Activated CD4-positive, alpha-beta T cell treated with anti-CD3 and anti-CD28 coated beads, Interleukin-2, Interleukin-4, amounts not matched to agents 100 ng/mL and 50 ng/mL, durations not matched to agents 16 hours and 8 hours (primary cell): ENCODE measurements at regions not wholly inside any gene's neighbourhood (a gene's known extent, or its start where the extent isn't known, plus 50 kb on each side); places are given as distances from the start of the nearest gene placed in this dataset.

Experiments
- DNase-seq: peaks from one replicate; pipeline ENCODE4 v3.0.0-alpha.2; 2020; ENCODE audit warnings: low spot score

DNA sequence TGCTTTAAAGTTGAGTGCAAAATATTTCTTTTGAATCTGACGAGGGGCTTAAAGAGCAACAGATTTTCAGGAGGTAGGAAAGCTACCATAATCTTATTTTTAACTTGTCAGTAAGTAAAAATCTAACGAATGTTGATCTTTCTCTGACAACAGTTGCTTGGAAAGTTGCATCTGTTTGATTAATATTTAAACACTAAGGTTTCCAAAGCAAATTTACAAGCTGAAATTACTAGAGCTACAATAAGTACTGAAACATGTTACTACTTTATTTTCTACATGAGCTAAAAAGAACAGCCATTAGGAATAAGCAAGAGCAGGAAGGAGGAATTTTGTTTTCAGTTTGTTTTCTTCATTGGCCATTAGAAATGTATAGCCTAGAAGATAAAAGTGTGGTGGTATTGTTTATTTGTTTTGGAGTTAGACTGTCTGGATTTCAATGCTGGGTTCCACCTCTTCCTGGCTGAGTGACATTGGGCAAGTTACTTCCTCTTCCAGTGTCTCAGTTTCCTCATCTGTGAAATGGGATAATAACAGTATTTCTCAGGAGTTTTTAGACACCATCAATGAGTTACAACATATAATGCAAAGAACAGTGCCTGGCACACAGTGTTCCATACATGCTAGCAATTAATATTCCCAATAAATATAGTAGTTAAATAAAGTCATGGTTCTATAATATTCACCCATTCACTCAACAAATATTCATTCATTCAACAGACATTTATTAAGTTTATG is 87.9 kb upstream of the FLRT2 start:
- DNase-seq = no peak

DNA sequence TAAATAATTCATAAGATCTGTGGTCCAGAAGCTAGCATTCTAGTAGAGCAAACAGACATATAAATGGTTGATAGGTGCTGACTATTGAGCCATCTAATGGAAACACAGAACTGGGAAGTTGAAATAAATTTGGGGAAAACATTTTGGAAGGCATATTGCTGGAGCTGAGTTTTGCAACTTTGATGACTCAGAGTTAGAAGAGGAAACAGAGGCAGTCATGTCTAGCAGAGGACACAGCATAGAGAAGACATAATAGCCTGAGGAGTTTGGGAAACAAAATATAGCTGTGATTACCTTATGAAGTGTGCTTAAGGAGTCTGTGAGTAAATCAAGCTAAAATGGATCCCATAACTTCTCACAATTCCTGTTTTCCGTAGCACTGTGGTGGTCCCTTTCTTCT is 86.9 kb upstream of the FLRT2 start:
- no peak for DNase-seq

DNA sequence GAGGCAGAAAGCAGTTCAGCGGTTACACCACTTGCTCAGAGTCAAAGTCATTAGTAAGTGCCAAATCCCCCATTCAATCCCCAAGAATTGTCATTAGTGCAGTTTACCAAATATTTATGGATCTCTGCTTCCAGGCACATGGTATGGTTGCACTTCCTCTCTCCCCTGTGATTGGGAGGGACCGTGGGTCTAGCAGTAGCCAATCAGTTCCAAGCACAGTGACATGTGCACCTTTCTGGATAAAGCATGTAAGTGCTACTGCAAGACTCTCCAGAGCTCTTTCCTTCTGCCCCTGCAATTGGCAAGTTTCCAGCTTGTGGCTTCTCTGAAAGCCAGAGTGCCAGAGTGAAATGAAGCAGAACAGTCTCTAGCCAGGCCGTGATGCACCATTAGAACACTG is 85.3 kb upstream of the FLRT2 start:
- no peak for DNase-seq

DNA sequence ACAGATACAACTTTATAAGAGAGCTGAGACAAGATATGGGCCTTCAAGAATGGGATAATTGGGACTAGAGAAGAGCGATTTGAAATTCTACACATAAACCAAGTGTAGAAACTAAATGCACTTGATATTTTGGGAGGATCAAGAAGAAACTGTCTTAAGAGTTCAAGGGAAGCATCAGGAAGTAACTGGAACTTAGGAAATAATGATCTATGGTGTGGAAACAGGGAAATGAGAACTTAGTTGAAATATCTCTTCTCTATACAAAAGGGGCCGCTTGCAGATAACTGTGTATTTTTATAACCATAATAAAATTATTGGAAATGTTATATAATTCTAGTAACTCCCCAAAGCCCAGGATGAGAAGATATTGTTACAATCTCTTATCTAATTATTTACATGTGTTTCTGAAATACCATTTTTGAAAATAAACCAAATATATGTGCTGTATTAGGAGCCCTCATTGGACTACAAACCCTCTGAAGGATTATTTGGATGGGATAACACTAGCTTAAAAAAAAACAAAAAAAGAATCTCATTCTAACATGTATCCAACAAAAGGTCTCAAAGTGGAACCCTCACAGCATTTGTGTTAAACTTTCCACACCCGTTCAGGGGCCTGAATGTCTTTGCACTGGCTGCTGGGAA is 84.7 kb upstream of the FLRT2 start:
- DNase-seq = no peak

DNA sequence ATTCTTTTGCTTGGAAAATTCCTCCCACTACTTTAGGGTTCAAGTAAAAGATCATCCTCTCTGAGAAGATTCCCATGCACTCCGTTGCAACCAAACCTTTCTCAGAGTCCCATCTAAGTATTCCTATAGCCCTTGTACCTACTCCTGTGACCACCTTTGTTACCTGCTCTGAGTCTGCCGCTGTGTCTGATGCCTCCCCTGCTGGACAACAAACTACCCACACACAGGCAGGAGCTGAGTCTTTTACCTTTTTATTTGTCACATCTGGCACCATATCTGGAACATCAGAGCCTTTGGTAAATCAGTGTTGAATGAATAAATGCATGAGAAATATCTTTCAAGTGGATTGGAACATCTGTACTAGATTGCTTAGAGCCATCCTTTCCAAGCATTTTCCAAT is 82.1 kb upstream of the FLRT2 start:
- DNase-seq = no peak

DNA sequence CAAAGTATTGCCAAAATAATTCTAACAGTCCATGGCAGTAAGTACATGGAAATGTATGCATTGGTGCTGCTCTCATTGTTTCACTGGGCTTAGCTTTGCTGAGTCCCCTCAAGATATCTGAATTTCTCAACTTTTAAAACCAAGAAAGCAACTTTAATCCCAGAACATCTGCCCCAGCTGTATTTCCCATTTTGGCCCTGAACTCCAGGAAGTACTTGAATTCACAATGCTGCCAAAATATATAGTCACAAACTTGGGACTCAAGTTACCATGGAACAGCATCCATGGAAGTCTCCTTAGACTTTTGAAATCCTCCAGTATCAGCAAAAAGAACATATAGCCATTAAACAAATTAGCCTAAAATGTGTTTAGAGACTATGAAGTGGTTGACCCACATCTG is 78.5 kb upstream of the FLRT2 start:
- no peak for DNase-seq

DNA sequence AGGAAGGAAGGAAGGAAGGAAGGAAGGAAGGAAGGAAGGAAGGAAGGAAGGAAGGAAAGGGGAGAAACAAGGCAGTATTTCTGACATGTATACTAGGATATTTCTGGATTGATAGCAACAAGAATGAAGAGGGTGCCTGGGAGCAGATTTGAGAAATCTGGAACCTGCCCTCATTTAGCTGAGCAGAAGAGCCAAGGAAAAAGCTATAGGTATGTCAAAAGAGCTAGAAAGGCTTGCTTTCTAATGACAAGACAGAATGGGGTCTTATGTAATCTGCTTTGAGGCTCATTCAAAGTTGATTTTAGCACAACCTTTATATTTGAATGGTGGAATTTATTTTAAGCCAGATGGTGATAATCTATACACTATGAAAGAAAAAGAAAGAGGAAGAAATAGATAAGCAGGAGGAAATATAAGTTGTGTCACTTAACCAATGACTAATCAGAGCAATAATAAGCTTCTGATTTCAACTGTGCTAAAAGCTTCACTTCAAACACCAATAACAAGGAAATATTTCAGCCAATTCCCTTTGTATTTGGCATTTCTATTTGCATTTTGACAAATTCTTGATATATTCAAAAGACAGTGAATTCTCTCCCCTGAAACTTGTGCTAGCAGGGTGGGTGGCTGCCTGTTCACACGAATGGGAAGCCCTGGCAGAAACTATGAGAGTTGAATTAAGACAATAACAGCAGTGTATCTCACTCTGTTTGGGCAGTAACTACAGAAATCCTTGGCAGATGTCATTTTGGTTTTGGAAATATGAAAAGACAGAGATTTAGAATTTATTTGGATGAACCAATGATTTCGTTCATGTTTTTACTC is 76.3 kb upstream of the FLRT2 start:
- no peak for DNase-seq

DNA sequence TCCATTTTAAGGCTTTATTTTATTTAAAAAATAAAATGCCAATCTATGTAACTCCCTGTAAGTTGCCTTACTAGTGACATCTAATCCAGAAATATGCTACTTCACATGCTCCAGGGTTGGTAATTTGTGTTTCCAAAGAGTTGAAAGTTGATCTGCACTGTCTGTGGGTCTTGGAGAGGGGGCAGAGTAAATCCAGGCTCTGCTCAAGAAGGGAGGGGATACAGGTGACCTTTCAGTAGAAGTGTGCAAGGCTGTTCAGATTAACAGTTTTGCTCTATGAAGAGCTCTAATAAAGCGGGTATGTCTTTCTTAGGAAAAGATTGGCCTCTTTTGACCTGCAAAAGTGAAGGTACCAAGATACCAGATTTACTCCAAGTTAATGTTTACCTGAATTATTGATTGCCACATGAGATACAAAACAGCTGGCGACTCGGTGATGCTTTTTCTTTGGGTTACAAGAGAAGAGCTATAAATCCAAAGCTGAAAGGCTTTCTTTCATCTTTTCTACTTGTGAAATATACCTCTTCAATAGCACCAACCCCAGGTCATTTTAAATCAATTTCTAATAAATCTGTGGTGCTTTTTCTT is 75.6 kb upstream of the FLRT2 start:
- DNase-seq = no peak

DNA sequence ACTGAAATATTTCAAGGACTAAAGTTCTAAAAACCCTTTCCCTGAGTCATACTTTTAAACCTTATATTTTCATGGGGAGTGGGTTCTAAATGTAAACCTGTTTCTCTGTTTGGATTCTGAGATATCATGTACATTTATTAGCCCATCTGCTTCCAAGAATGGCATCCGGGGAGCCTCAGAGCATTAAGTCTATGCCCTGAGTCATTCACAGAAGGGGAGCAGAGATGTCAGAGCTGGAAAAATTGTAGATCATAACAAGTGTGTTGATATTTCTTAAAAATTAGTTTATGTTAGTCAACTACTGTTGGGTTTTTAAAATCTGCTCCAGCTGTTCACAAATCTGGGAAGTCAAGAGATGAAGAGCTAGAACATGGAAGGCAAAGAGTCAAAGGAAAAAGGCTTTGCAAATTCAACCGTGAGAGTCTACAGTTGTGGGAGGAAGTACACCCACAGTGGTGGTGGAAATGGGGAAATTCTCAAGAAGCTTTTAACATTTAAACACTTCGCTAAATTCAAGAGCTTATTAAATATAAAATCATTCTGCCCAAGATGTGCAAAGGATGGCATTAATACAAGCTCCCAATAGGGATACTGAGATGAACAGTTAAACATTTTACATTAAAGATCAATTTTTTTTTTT is 70.5 kb upstream of the FLRT2 start:
- DNase-seq = no peak

DNA sequence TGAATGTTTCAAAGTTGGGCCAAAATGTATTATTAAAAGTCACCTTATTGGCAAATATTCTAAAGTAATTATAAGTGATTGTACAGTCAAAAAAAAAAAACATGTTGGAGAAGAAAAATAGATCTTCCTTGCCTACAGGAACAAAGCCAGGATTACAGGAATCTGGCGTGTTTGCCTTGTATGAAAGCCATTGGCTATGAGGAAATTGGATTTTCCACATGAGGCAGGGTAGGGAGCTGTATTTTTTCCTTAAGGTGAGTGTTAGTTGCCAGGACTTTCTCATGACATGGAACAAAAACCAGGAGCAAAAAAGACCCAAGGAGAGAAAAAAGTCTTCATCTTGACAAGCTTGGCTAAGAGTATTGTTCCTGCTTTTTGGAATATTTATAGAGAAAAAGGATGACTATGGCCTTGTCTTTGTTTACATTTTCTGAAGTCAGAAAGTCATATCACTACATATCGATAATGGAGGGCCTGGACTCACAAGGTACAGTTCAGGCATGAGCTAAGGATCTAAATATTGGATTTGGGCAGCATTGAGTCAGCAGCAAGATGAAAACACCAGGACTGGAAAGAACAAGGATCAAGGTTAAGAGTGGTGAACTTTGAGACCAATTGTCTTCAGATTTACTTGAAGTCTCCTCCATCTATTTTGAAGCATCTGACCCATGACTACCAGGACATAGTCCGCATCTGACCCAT is 68.4 kb upstream of the FLRT2 start:
- DNase-seq = no peak

DNA sequence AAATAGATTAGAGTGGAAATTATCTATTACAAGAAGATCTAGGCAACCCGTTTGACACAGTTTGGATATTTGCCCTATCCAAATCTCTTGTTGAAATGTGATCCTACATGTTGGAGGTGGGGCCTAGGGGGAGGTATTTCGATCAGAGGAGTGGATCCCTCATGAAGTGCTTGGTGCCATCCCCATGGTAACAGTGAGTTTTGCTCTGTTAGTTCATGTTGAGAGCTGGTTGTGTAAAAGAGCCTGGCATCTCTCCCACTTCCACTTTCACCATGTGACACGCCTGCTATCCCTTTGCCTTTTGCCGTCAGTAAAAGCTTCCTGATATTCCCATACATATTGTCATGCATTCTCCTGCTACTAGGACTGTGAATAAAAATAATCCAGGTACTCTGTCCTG is 66.4 kb upstream of the FLRT2 start:
- DNase-seq = no peak

DNA sequence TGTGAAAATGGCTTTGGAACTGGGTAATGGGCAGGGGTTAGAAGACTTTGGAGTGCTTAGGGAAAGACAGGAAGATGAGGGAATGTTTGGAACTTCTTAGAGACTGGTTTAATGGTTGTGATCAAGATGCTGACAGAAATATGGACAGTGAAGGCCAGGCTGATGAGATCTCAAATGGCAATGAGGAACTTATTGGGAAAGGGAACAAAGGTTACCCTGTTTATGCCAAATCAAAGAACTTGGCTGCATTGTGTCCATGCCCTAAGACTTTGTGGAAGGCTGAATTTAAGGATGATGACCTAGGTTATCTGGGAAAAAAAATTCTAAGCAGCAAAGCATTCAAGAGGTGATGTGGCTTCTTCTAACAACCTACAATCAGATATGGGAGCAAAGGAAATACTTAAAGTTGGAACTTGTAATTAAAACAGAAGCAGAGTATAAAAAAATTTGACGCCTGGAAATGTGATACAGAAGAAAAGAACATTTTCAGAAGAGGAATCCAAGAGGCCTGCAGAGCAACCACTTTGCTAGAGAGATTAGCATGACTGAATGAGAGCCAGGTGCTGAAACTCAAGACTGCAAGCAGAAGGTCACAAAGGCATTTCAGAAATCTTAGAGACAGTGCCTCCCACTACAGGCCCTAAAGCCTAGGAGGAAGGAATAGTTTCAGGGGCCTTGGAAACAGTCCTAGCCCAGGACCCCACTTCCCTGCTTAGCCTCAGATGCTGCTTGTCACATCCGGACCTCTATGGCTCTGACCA is 65.6 kb upstream of the FLRT2 start:
- no peak for DNase-seq

DNA sequence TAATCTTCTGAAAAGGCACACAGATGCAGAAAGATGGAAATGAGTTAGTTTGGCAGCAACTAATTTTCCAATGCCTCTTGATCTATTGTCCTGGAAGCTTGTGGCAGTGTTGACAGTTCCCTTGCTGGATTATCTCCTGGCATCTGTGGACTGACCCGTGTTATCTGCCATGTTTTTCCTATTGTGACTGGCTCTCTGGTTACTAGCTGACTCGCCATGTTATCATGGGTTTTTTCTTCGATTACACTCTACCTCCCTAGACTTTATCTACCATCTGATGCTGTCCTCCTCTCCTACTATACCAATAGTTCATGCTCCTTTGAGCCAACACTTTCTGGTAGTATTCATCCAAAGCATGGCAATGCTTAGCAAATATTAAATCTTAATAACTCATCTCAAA is 63.3 kb upstream of the FLRT2 start:
- no peak for DNase-seq

DNA sequence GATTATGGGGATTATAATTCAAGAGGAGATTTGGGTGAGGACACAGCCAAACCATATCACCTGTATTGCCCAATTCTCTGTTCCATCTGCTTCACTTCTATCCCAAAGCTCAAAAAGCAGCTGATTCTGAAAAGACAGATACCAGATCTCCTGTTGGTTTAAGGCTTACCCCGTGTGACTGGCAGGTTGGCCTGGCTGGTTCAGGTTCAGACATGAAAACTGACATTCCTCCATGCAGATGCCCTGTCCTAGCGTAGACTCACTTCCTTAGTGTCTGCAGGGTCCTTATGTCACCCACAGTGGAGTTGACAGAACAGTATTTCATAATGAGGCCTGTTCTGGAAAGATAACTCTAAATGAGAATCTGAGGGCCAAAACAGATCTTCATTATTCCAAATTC is 61.1 kb upstream of the FLRT2 start:
- DNase-seq = no peak

DNA sequence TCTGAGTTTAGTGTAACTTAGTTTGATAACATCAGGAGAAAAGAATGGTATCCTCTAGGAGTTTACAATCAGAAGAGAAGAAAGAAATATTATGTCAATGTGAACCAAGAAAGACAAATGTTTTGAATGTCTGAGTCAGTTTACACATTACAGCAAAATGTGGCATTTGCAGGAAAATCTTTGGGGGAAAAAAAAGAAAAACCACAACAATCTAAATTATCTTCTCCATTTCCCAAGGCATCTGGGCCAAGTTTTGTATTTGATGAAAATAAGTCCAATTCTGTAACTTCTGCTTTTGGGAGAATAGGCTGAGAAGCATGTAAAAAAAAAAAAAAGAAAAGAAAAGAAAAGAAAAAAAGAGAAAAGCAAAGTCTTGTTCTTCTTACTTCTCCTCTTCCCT is 58.8 kb upstream of the FLRT2 start:
- DNase-seq = no peak

DNA sequence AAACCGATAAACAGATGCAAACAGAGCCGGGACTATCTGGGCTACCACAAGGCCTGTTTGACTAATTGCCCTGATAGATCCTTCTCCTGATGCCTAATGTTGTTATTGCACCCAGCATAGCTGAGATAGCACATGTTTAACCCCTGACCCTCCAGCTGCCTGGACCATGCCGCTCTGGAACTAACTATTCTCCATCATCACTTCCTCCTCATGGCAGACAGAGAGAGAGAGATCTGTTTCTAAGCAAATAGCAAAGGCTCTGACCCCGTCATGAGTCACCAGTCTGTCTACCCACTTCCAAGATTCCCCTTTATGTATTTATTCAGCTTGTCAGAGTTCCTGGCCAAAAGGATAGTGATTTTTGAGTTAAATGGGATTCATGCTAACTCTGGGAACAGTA is 58.2 kb upstream of the FLRT2 start:
- DNase-seq = no peak

DNA sequence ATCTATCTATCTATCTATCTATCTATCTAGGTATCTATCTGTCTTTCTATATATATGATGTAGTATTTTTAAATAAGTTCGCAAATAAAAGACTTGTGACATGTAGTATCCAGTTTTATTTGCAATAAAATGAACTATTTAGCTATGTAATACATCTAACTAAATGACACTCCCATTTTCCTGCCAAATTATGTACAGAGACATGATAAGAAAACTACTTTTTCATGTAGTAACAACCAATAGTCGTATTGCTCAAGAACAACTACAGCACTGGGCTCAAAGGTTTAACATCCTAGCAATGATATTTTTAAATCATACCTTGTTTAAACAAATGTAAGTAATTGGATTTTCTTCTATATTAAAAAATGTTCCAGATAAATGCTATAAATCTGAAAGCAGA is 55.5 kb upstream of the FLRT2 start:
- DNase-seq = no peak

DNA sequence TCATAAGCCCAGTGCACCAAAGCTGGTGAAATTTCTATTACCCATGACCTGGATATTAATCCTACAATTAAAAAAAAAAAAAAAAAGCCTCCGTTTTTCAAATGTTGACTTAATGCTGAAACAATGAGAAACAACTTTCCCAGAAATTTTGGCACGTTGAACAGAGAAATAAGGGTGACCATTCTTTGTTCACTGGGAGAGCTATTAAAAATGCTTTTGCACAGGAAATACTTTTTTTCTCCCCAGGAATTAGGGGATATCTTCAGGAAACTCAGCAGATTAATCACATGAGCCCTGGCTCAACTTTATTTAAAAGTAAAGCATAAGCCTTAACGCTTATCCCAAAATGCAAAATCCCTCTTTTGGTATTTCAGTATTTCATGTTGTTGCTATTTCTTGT is 54.8 kb upstream of the FLRT2 start:
- no peak for DNase-seq

DNA sequence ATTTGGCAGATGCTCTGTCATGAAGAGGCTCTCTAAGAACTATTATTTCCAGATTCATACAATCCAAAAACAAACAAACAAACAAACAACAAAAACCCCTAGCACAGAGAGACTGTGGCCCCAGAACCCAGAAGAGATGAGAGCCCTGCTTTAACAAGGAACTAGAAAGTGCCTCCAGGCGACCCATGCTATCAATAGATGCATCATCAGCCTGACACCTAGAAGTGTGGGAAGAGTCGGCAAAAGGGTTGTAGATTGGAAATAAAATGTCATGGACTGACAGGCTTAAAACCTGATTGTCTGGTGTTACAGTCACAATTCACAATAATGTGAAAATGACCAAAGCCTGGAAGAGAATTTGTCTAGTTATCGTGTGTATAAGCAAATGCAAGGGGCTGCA is 50.6 kb upstream of the FLRT2 start:
- DNase-seq = no peak

DNA sequence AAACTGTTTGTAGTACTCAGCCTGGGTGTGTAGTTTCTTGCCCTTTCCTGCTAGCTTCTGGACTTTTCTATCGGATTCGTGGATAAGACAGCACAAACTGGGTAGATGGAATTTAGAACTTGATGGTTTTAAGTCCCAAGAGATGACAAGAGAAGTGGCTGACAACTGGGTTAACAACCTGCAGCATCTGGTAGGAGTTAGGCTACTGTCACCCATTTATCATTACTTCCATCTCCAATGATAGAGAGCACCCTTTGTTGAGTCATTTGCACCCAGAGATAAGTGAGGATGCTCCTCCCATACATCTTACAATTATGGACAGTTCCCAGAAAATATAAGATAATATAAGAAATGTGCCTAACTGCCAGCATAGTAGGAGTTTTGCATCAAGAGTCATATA is 50.2 kb upstream of the FLRT2 start:
- no peak for DNase-seq
